Tibial artery (tissue), 4 donors: ENCODE measurements at regions not wholly inside any gene's neighbourhood (a gene's known extent, or its start where the extent isn't known, plus 50 kb on each side); places are given as distances from the start of the nearest gene placed in this dataset.

ENCODE experiments used
- DNase-seq, 2 donors: peaks; one replicate each; pipeline ENCODE4 v3.0.0-alpha.2; 2019
- H3K27ac ChIP-seq, 2 donors: fragments of 200-600 bp; sonication (generic) in 1 of 2; 1 replicate in 1 of 2; 2 replicates in 1 of 2; pipeline ENCODE4 v1.5.1; 2018 to 2019; ENCODE audit warnings: mild to moderate bottlenecking in 1 of 2
- H3K27me3 ChIP-seq, 2 donors: fragments of 200-600 bp; sonication (generic) in 1 of 2; one replicate each; pipeline versions ENCODE4 v1.5.1 to v1.6.0; 2016 to 2019
- H3K36me3 ChIP-seq, 3 donors: fragments of 200-600 bp; sonication (generic) in 2 of 3; one replicate each; pipeline ENCODE4 v1.5.1; 2016 to 2019; ENCODE audit warnings: mild to moderate bottlenecking in 2 of 3
- H3K4me1 ChIP-seq, 4 donors: fragments of 200-600 bp; sonication (generic) in 2 of 4; 1 replicate in 3 of 4; 2 replicates in 1 of 4; pipeline ENCODE4 v1.5.1; 2016 to 2019
- H3K4me3 ChIP-seq, 2 donors: fragments of 200-600 bp; sonication (generic) in 1 of 2; 1 replicate in 1 of 2; 2 replicates in 1 of 2; pipeline ENCODE4 v1.5.1; 2018 to 2019; ENCODE audit warnings: mild to moderate bottlenecking in 2 of 2
- H3K9me3 ChIP-seq, 3 donors: fragments of 200-600 bp; sonication (generic) in 1 of 3; one replicate each; pipeline ENCODE4 v1.5.1; 2016 to 2019
- intact Hi-C: fragments of 100-400 bp; cut with DNase I; formaldehyde crosslinking; loops from one replicate; pipeline ENCODE4 v1.15.0; 2023; ENCODE audit warnings: low total_unique reads
- TF ChIP-seq, protein P1 (sequence below), 2 experiments: fragments of 200-600 bp in 1 of 2; fragments of 450-650 bp in 1 of 2; IDR thresholded peaks; one replicate each; pipeline ENCODE4 v1.5.1; 2017 to 2019; ENCODE audit warnings: antibody characterized with exemption in 2 of 2, mild to moderate bottlenecking in 1 of 2, moderate library complexity in 1 of 2

- H3K4me1 ChIP-seq = peaks cover 0 to 9% (median 0%) of the 10 kb centered on the region in 4 donors
- TF ChIP-seq, protein P1, sequence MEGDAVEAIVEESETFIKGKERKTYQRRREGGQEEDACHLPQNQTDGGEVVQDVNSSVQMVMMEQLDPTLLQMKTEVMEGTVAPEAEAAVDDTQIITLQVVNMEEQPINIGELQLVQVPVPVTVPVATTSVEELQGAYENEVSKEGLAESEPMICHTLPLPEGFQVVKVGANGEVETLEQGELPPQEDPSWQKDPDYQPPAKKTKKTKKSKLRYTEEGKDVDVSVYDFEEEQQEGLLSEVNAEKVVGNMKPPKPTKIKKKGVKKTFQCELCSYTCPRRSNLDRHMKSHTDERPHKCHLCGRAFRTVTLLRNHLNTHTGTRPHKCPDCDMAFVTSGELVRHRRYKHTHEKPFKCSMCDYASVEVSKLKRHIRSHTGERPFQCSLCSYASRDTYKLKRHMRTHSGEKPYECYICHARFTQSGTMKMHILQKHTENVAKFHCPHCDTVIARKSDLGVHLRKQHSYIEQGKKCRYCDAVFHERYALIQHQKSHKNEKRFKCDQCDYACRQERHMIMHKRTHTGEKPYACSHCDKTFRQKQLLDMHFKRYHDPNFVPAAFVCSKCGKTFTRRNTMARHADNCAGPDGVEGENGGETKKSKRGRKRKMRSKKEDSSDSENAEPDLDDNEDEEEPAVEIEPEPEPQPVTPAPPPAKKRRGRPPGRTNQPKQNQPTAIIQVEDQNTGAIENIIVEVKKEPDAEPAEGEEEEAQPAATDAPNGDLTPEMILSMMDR (IDR thresholded peaks at IDR 0.05) = no peak
These were observed 179.4 kb downstream of the RBM46 start for GRCh38 chr4:154960476-154960875.

GRCh38 chr4:154961263-154961662, 180.2 kb downstream of the RBM46 start:
- intact Hi-C loops = no loop called here
- Histone ChIP-seq H3K9me3 (no peaks in the 10 kb centered on the region), H3K36me3 (no peaks in the 10 kb centered on the region), H3K4me1 (peaks cover 0 to 9% (median 0%) of the 10 kb centered on the region in 4 donors), H3K27me3 (no peaks in the 10 kb centered on the region), H3K4me3 (no peak overlapping the region), H3K27ac (no peak overlapping the region)
- TF ChIP-seq, protein P1 (IDR thresholded peaks at IDR 0.05) = no peak
- no peak for DNase-seq

More at GRCh38 chr4:154960476-154960875, 179.4 kb downstream of the RBM46 start:
- H3K27ac ChIP-seq = no peak overlapping the region
- H3K9me3 ChIP-seq = no peaks in the 10 kb centered on the region
- no peaks in the 10 kb centered on the region for H3K27me3 ChIP-seq
- no peak for DNase-seq
- intact Hi-C loops = no loop called here
- H3K4me3 ChIP-seq = no peak overlapping the region
- H3K36me3 ChIP-seq = no peaks in the 10 kb centered on the region

GRCh38 chr4:154973244-154974035, 192.4 kb downstream of the RBM46 start:
- no peak for DNase-seq
- Histone ChIP-seq H3K27ac (no peak overlapping the region), H3K36me3 (no peaks in the 10 kb centered on the region), H3K4me1 (no peaks in the 10 kb centered on the region), H3K9me3 (no peaks in the 10 kb centered on the region), H3K27me3 (no peaks in the 10 kb centered on the region), H3K4me3 (no peak overlapping the region)
- intact Hi-C loops = no loop called here
- TF ChIP-seq, protein P1 (IDR thresholded peaks at IDR 0.05) = no peak

- Histone ChIP-seq H3K4me1 (no peaks in the 10 kb centered on the region), H3K36me3 (no peaks in the 10 kb centered on the region), H3K27me3 (no peaks in the 10 kb centered on the region), H3K4me3 (no peak overlapping the region), H3K27ac (no peak overlapping the region), H3K9me3 (no peaks in the 10 kb centered on the region)
- no peak for DNase-seq
- TF ChIP-seq, protein P1 (IDR thresholded peaks at IDR 0.05) = no peak
- intact Hi-C loops = no loop called here
These were observed 196.2 kb downstream of the RBM46 start for GRCh38 chr4:154977228-154977627.

DNA sequence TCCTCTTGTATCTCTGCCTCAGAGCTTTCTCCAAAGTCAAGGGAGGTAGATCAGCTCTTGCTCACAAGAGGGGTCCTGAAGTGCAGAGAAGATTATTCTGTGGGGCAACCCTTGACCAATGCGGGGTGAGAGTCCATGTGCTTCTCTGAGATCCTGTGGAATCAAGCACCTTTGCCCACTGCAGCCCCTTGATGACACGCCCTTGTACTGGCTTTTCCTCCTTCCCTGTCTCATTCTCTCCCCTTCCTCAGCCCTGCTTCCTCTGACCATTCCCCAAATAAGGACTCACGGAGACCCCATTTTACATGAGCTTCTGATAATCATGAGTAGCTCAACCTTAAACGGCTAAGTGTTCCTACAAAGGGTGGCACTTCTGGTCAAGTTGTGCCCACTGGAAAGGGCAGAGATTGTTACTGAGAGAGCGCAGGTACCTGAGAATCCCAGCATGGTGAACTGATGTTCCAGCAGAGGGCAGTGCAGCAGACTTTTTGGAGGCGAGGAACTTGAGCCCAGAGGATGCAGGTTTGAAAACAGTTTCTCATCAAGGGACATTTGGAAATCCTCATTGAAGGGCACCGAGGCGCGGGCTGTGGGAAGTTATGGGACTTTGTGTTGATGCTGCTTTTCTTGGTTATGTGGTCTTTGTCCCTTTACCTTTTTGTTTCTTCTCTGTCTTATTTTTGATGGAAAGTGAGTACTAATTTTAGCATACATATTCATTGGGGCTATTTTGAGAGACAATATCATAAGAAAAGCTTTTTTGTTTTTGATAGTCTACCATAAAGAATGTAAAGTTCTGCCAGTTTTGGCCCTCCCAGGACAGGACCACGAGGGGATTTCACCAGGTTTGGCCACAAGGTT, 201.3 kb downstream of the RBM46 start:
- intact Hi-C loops = no loop called here
- TF ChIP-seq, protein P1 (IDR thresholded peaks at IDR 0.05) = peak; percentile 45 to 49
- H3K27me3 ChIP-seq = no peaks in the 10 kb centered on the region
- DNase-seq = peak; percentile 48 to 80
- no peaks in the 10 kb centered on the region for H3K4me1 ChIP-seq
- no peaks in the 10 kb centered on the region for H3K36me3 ChIP-seq
- no peak overlapping the region for H3K27ac ChIP-seq
- no peaks in the 10 kb centered on the region for H3K9me3 ChIP-seq
- no peak overlapping the region for H3K4me3 ChIP-seq
